ENCODE measurements at regions not wholly inside any gene's neighbourhood (a gene's known extent, or its start where the extent isn't known, plus 50 kb on each side); places are given as distances from the start of the nearest gene placed in this dataset.

DNA sequence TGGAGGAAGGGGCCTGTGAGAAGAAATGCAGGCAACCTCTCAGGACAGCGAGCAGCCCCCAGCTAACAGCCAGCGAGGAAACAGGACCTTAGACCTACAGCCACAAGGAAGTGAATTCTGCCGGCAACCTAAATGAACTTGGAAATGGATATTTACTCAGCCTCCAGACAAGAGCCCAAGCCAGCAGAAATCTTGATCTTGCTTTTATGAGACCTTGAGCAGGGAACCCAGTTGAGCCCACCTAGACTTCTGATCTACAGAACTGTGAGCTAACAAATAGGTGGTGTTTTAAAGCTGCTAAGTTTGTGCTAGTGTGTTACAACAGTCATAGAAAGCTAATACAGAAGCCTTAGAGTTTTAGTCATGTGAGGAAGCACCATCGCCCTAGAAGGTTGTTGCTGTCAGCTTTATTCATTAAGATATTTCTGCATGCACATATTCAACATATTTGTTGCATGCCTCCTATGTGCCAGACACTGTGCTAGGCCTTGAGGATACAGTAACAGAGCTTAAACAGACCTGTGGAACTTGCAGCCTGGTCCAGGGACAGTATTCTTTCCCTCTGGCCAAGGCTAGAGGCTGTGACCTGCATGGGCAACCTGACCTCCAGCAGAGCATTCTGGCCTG, 50.3 kb downstream of the NALF2 start:
- no peak for DNase-seq

DNA sequence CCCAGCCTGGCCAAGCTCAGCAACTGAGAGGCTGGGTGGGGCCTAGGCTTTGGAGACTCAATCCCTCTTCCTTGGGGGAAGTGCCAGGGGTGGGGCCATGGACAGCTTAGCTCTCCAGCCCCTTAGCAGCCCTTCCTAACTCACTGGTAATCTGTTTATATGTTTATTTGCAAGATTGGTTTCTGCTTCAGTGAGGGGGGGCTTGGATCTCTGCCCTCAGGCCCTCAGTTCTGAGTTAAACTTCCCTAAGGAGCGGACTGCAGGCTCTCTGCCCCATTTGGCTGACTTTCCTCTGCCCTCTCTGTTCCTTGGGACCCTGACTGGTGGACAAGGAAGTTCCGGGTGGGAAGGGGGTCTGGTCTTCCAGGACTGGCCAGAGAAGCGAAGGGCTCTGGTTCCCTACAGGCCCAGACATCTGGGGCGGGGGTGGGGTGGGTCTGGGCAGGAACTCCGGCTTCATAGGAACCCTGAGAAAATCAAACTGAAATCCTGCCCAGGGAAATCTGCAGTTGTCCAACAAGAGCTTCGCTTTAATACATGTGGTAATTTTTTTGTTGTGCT, 51.4 kb downstream of the NALF2 start:
- no peak for DNase-seq

DNA sequence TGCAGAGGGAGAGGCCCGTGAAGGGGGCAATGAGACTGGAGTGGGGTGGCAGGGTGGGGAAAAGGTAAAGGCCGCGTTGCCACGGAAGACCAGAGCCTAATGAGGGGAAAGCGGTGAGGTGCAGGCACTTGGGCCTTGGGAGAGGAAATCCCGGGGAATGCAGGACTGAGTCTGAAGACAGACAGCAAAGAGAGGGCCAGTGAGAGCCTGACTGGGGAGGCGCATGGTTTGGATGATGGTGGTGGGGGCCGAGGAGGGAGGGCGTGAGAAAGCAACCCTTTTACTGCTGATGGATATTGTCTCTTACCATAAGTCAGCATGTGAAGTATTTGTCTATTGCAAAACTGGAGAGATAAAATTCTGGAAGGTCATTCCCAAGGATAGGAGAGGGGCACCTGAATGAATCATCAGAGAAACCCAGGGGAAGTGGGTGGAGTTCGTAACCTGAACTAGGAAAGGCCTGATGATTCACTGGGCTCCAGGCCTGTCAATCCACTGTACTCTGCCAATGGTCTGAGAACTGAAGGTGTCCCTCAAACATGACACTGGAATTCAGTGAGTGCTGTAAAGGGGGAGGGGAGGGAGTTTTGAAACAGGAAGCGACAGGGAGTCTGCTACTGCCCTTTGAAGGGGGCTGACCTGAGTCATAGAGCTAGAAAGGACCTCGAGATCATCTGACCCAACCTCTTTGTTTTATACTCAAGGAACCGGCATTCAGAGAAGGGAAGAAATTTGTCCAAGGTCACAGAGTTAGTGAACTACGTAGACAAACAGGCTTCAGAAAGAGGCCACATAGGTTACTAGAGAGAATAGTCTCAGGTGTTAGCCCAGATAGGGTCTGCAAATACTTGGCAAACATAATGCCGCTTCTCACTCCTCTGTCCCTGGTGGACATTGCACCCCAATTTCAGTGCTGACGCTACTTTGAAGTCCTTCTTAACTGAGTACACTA, 52.2 kb downstream of the NALF2 start:
- DNase-seq: peak; percentile 31

DNA sequence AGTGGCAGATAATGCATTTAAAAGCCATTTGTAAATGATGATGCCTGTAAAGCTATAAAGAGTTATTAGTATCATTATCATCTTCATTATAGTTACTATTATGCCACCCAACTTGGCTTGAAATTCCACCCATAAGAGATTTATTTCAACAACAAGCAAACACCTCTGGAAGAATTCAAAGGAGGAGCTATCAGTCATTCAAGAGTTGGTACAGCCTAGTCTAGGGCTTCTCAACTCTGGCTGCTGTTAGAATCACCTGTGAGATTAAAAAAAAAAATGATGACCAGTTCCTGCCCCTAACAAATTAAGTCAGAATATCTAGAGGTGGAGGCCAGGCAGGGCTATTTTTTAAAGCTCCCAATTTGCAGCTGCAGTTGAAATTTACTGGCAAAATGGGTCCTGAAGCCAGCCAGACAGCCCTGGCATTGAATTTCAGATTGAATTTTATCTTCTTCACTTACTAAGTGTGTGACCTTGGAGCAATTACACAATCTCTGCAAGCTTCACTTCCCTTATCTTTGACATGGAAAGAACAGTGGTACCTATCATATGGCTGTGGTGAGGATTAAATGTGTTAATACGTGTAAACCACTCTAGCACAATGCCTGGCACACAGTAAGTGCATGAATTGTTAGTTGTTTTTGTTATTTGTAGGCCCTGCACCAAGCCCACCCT, 52.9 kb upstream of the EDA start:
- no peak for DNase-seq

DNA sequence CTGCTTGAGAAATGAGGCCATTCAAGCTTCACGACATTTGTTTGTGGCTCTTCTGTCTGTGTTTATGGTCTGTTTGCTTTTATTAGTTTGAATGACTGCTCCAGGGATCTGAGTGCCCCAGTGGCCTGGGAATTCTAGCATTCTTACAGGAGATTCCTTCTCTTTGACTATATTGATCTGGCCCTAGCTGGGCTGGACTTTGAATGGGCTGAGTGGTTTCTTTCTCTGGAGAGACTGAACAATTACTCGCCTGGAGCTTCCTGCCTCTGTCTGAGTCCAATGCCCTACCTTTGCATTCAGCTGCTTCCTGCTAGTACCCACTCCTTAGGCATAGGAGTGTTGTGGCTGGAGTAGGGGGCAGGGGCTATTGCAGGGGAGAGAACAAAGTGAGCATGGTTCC, 51.2 kb upstream of the EDA start:
- DNase-seq: no peak

DNA sequence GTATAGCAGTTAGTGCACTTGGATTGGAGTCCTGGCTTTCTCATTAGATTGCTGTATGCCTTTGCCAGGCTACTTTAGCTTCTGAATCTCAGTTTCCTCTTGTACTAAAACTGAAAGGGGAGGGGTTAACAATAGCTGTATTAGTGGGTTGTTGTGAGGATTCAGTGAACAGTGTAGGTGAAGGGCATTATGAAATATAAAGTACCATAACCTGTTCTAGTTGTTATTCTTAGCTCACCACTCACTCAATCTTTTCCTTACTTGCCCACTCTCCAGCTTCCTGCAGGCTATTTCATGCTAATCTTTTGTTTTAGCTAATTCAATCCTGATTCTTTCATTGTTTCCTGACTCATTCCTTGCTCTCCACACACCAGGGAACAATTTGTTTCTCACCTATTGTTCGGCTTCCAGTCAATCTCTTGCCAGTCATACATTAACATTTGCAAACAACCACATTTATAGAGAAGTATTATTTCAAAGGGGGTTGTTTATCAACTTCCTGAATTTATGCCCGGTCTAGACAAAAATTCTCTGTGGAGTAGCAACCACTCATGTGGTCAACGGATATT, 50.6 kb upstream of the EDA start:
- no peak for DNase-seq

All from NCI-H510A (cell line).